ENCODE measurements at regions not wholly inside any gene's neighbourhood (a gene's known extent, or its start where the extent isn't known, plus 50 kb on each side); places are given as distances from the start of the nearest gene placed in this dataset.

DNA sequence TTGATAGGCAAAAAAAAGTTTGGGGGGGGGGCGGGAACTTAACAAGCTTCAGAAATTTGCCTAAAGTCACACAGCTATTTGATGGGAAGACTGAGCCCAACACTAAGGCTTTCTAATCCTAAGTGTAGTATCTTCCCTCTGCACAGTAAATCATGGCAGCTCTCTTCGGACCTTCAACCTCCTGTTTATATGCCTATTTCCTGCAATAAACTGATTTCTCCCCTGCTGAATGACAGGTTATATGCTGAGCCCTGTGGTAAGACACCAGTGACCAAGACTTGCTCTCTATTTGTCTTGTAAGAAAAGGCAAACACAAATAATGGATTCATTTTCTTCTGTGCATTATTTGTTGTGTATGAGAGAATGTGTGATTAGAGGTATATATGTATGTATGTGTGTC lies 355.8 kb upstream of the ARRDC4 start:
- peaks cover 0 to 2% of the 10 kb centered on the region in 2 donors for H3K27me3 ChIP-seq (ENCODE audit: control insufficient read depth in 1 of 2, insufficient read depth in 2 of 2, low read length in 2 of 2)
- no peak overlapping the region for H3K9ac ChIP-seq (ENCODE audit: low read length in 2 of 2)
- no peak overlapping the region for H3K4me3 ChIP-seq (ENCODE audit: low read length in 2 of 2)
- no peak overlapping the region for H3K27ac ChIP-seq (ENCODE audit: low read length)
- H3K4me1 ChIP-seq (ENCODE audit: control insufficient read depth, insufficient read depth, low read length): no peaks in the 10 kb centered on the region
- H3K9me3 ChIP-seq (ENCODE audit: control insufficient read depth in 2 of 2, low read length in 2 of 2): peaks cover 0 to 5% of the 10 kb centered on the region in 2 donors
- H3K36me3 ChIP-seq (ENCODE audit: control insufficient read depth in 2 of 2, insufficient read depth in 2 of 2, low read length in 2 of 2): no peaks in the 10 kb centered on the region

DNA sequence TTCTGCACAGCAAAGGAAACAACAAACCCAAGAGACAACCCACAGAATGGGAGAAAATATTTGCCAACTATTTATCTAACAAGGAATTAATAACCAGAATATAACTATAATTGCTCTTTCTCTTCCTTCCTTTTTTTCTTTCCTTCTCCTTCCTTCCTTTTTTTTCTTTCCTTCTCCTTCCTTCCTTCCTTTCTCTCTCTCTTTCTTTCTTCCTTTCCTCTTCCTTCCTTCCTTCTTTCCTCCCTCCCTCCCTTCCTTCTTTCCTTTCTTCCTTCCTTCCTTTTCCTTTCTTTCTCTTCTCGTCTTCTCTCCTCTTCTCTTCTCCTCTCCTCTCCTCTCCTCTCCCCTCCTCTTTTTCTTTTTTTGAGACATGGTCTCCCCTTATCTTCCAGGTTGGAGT lies 345.4 kb upstream of the ARRDC4 start:
- H3K36me3 ChIP-seq (ENCODE audit: control insufficient read depth in 2 of 2, insufficient read depth in 2 of 2, low read length in 2 of 2): no peaks in the 10 kb centered on the region
- no peaks in the 10 kb centered on the region for H3K4me1 ChIP-seq (ENCODE audit: control insufficient read depth, insufficient read depth, low read length)
- H3K9ac ChIP-seq (ENCODE audit: low read length in 2 of 2): no peak overlapping the region
- no peak overlapping the region for H3K4me3 ChIP-seq (ENCODE audit: low read length in 2 of 2)
- H3K9me3 ChIP-seq (ENCODE audit: control insufficient read depth in 2 of 2, low read length in 2 of 2): peaks cover 0 to 2% of the 10 kb centered on the region in 2 donors
- H3K27me3 ChIP-seq (ENCODE audit: control insufficient read depth in 1 of 2, insufficient read depth in 2 of 2, low read length in 2 of 2): no peaks in the 10 kb centered on the region
- no peak overlapping the region for H3K27ac ChIP-seq (ENCODE audit: low read length)

DNA sequence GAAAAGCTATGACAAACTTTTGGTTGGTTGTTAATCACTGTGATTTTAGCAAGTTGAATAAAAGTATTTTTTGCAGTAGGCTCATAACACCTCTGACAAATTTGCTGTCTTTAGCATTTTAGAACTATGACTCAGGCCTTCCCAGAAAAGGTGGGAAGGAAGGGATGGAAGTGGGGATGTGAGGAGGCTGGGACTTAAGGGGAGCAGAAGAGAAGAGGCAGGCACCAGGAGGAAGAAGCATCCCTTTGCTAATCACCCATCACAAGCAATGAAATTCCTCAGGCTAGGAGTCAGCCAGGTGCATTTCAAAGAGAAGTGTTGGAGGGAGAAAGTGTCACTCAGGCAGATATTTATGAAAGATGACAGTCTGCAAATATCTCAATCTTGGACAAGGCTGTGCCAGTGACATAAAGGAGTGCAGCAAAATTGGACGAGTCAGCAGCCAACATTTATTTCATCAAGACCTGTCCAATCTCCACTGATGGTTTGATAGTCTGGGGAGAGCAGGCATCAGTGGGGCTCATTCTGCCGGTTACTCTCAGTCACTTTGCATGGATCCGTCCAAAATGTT lies 337.3 kb upstream of the ARRDC4 start:
- H3K9me3 ChIP-seq (ENCODE audit: control insufficient read depth in 2 of 2, low read length in 2 of 2): no peaks in the 10 kb centered on the region
- H3K27me3 ChIP-seq (ENCODE audit: control insufficient read depth in 1 of 2, insufficient read depth in 2 of 2, low read length in 2 of 2): no peaks in the 10 kb centered on the region
- no peaks in the 10 kb centered on the region for H3K4me1 ChIP-seq (ENCODE audit: control insufficient read depth, insufficient read depth, low read length)
- no peak overlapping the region for H3K27ac ChIP-seq (ENCODE audit: low read length)
- H3K9ac ChIP-seq (ENCODE audit: low read length in 2 of 2): no peak overlapping the region
- H3K4me3 ChIP-seq (ENCODE audit: low read length in 2 of 2): no peak overlapping the region
- no peaks in the 10 kb centered on the region for H3K36me3 ChIP-seq (ENCODE audit: control insufficient read depth in 2 of 2, insufficient read depth in 2 of 2, low read length in 2 of 2)

DNA sequence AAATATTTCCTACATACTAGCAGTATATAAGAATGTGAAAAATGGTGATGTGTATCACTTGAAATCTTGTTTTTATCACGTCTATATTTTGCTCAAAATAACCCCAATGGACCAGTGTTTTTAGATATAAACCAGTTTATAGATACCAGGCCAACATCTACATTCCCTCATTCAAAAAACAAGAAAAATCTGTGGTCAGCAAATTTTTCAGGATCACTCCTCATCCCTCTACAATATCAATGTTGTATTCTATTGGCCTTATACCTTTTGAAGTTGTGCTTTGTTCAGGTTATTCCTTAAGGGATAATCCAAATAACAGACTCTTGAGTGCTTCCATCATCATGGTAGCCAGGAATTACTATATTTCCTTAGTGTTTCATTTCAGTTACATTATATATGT lies 332.9 kb upstream of the ARRDC4 start:
- H3K4me3 ChIP-seq (ENCODE audit: low read length in 2 of 2): no peak overlapping the region
- H3K9me3 ChIP-seq (ENCODE audit: control insufficient read depth in 2 of 2, low read length in 2 of 2): no peaks in the 10 kb centered on the region
- no peaks in the 10 kb centered on the region for H3K27me3 ChIP-seq (ENCODE audit: control insufficient read depth in 1 of 2, insufficient read depth in 2 of 2, low read length in 2 of 2)
- H3K4me1 ChIP-seq (ENCODE audit: control insufficient read depth, insufficient read depth, low read length): no peaks in the 10 kb centered on the region
- no peak overlapping the region for H3K27ac ChIP-seq (ENCODE audit: low read length)
- no peak overlapping the region for H3K9ac ChIP-seq (ENCODE audit: low read length in 2 of 2)
- H3K36me3 ChIP-seq (ENCODE audit: control insufficient read depth in 2 of 2, insufficient read depth in 2 of 2, low read length in 2 of 2): no peaks in the 10 kb centered on the region

DNA sequence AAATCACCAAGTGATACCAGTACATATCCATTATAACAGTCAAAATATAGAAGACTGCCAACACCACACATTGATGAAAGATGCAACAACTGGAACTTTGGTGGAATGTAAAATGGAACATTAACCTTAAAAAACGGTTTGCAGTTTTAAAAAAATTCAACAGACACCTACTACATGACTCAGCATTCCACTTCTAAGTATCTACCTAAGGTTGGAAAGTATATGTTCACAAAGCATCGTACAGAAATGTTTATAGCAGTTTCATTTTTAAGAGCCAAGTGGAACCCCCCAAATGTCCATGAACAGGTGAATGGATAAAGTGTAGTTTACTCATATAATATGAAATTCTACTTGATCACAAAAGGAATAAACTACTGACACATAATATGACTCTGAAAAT lies 314.7 kb upstream of the ARRDC4 start:
- H3K9ac ChIP-seq (ENCODE audit: low read length in 2 of 2): no peak overlapping the region
- H3K36me3 ChIP-seq (ENCODE audit: control insufficient read depth in 2 of 2, insufficient read depth in 2 of 2, low read length in 2 of 2): no peaks in the 10 kb centered on the region
- no peaks in the 10 kb centered on the region for H3K4me1 ChIP-seq (ENCODE audit: control insufficient read depth, insufficient read depth, low read length)
- H3K9me3 ChIP-seq (ENCODE audit: control insufficient read depth in 2 of 2, low read length in 2 of 2): peaks cover 0 to 3% of the 10 kb centered on the region in 2 donors
- no peak overlapping the region for H3K27ac ChIP-seq (ENCODE audit: low read length)
- no peak overlapping the region for H3K4me3 ChIP-seq (ENCODE audit: low read length in 2 of 2)
- no peaks in the 10 kb centered on the region for H3K27me3 ChIP-seq (ENCODE audit: control insufficient read depth in 1 of 2, insufficient read depth in 2 of 2, low read length in 2 of 2)

DNA sequence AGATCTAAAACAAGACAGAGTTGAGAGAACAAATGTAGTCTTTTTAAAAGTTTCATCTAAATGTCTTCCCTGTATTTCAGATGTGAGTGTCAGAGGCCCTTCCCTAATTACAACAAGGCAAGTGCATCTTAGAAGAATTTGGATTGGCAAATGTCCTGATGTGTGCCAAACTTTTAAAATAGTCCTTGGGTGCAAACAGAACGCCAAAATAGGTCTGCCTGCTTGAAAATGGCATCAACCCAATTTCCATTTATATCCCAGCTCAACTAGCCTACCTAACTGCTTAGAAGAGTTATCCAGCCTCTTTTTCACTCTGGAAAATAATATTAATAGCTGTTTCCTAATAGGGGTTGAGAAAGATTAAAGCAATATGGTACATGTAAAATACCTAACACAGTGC lies 311.8 kb upstream of the ARRDC4 start:
- no peak overlapping the region for H3K9ac ChIP-seq (ENCODE audit: low read length in 2 of 2)
- no peak overlapping the region for H3K27ac ChIP-seq (ENCODE audit: low read length)
- no peak overlapping the region for H3K4me3 ChIP-seq (ENCODE audit: low read length in 2 of 2)
- peaks cover 0 to 3% of the 10 kb centered on the region in 2 donors for H3K9me3 ChIP-seq (ENCODE audit: control insufficient read depth in 2 of 2, low read length in 2 of 2)
- H3K4me1 ChIP-seq (ENCODE audit: control insufficient read depth, insufficient read depth, low read length): no peaks in the 10 kb centered on the region
- no peaks in the 10 kb centered on the region for H3K36me3 ChIP-seq (ENCODE audit: control insufficient read depth in 2 of 2, insufficient read depth in 2 of 2, low read length in 2 of 2)
- H3K27me3 ChIP-seq (ENCODE audit: control insufficient read depth in 1 of 2, insufficient read depth in 2 of 2, low read length in 2 of 2): peaks cover 0 to 6% of the 10 kb centered on the region in 2 donors

DNA sequence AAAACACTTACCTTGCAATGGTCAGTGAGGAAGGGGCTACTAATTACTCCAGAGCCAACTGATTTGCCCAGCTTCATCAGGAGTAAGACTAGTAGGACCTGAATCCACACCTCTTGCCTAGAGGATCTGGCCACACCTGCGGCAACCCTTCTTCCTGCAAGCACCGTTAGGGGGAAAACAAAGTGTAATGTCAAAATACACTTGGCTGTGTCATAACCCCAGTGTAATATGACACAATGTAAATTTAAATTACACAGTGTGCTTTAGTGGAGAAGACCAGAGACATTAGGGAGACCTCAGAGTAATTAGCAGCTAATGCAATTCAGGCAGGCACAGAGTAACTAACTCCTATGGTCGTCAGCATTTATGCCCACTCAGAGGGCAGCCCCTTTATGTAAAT lies 308.5 kb upstream of the ARRDC4 start:
- Histone ChIP-seq H3K4me3 (ENCODE audit: low read length in 2 of 2) (peak overlapping the region in 1 of 2 donors; percentile 64), H3K9me3 (ENCODE audit: control insufficient read depth in 2 of 2, low read length in 2 of 2) (peaks cover 0 to 3% of the 10 kb centered on the region in 2 donors), H3K36me3 (ENCODE audit: control insufficient read depth in 2 of 2, insufficient read depth in 2 of 2, low read length in 2 of 2) (no peaks in the 10 kb centered on the region), H3K9ac (ENCODE audit: low read length in 2 of 2) (no peak overlapping the region), H3K27ac (ENCODE audit: low read length) (no peak overlapping the region), H3K27me3 (ENCODE audit: control insufficient read depth in 1 of 2, insufficient read depth in 2 of 2, low read length in 2 of 2) (peaks cover 0 to 6% of the 10 kb centered on the region in 2 donors), H3K4me1 (ENCODE audit: control insufficient read depth, insufficient read depth, low read length) (no peaks in the 10 kb centered on the region)

DNA sequence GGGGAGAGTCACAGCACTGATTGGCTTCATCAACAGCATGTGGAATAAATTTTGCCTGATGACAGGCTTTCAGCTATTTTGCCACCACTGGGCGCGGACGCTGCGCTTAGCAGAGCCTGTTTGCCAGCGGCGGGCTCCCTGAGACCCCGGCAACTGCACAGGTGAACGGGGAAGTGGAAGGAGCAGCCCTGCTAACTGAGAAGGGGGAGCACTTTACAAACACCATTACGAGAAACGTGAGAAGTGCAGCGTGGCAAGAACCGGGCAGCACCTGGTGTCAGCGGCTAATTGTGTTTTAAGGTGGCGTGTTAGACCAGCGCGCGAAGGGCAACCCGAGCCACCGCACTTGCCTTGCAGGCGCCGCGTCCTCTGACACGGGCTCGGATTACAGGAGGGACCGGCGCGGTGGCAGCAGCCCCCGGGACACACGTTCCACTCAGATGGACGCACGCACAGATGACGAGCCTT lies 307.8 kb upstream of the ARRDC4 start:
- H3K4me1 ChIP-seq (ENCODE audit: control insufficient read depth, insufficient read depth, low read length): no peaks in the 10 kb centered on the region
- no peak overlapping the region for H3K27ac ChIP-seq (ENCODE audit: low read length)
- no peak overlapping the region for H3K9ac ChIP-seq (ENCODE audit: low read length in 2 of 2)
- peaks cover 0 to 6% of the 10 kb centered on the region in 2 donors for H3K27me3 ChIP-seq (ENCODE audit: control insufficient read depth in 1 of 2, insufficient read depth in 2 of 2, low read length in 2 of 2)
- peak overlapping the region; percentile 51 to 64 for H3K4me3 ChIP-seq (ENCODE audit: low read length in 2 of 2)
- H3K36me3 ChIP-seq (ENCODE audit: control insufficient read depth in 2 of 2, insufficient read depth in 2 of 2, low read length in 2 of 2): no peaks in the 10 kb centered on the region
- H3K9me3 ChIP-seq (ENCODE audit: control insufficient read depth in 2 of 2, low read length in 2 of 2): peaks cover 0 to 3% of the 10 kb centered on the region in 2 donors

DNA sequence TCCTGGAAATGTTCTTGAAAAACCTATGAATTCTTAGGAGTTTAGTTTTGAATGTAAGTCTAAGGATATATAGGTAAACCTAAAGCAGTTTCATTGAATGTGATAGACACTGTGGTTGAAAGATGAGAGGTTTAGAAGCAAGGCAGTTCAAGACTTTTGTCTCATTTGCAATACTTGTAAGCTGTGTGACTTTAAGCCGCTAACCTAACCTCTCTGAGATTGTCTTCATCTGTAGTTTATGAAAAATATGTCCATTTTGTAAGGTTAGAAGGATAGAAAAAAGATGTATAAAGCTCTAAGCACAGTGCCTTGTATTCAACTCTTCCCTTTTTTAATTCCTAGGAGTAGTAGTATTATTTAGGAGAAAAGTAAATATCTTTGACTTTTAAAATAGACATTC lies 306.6 kb upstream of the ARRDC4 start:
- no peak overlapping the region for H3K4me3 ChIP-seq (ENCODE audit: low read length in 2 of 2)
- H3K36me3 ChIP-seq (ENCODE audit: control insufficient read depth in 2 of 2, insufficient read depth in 2 of 2, low read length in 2 of 2): no peaks in the 10 kb centered on the region
- H3K9me3 ChIP-seq (ENCODE audit: control insufficient read depth in 2 of 2, low read length in 2 of 2): no peaks in the 10 kb centered on the region
- H3K27ac ChIP-seq (ENCODE audit: low read length): no peak overlapping the region
- no peaks in the 10 kb centered on the region for H3K4me1 ChIP-seq (ENCODE audit: control insufficient read depth, insufficient read depth, low read length)
- peaks cover 0 to 6% of the 10 kb centered on the region in 2 donors for H3K27me3 ChIP-seq (ENCODE audit: control insufficient read depth in 1 of 2, insufficient read depth in 2 of 2, low read length in 2 of 2)
- no peak overlapping the region for H3K9ac ChIP-seq (ENCODE audit: low read length in 2 of 2)

DNA sequence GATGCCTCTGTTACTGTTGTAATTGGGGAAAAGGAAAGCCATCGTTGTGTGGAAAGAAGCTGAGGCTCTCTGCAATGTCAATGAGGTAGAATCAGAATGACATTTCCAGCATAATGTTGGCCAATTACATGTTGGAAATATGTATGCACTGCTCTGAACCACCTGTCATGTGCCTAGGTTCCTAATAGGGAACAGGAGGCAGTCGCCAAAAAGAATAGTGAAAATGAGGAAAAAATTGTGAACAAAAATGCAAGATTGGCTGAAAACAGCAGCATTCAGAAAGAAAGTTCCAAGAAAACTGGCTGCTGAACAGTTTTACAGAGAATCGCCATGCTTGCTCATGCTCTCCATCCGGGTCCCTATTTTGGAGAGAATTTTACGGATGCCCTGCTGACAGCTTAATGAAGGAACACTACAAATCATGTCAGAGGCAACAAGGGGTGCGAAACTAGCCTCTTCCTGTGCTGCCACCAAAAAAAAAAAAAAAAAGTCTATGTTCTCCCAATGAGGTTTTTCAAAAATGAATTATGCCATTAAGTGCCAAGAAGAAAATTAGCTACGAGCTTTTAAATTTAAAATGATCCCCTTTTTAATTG lies 305.9 kb upstream of the ARRDC4 start:
- H3K4me3 ChIP-seq (ENCODE audit: low read length in 2 of 2): no peak overlapping the region
- H3K27ac ChIP-seq (ENCODE audit: low read length): no peak overlapping the region
- peaks cover 0 to 6% of the 10 kb centered on the region in 2 donors for H3K27me3 ChIP-seq (ENCODE audit: control insufficient read depth in 1 of 2, insufficient read depth in 2 of 2, low read length in 2 of 2)
- no peaks in the 10 kb centered on the region for H3K36me3 ChIP-seq (ENCODE audit: control insufficient read depth in 2 of 2, insufficient read depth in 2 of 2, low read length in 2 of 2)
- H3K9ac ChIP-seq (ENCODE audit: low read length in 2 of 2): no peak overlapping the region
- no peaks in the 10 kb centered on the region for H3K4me1 ChIP-seq (ENCODE audit: control insufficient read depth, insufficient read depth, low read length)
- no peaks in the 10 kb centered on the region for H3K9me3 ChIP-seq (ENCODE audit: control insufficient read depth in 2 of 2, low read length in 2 of 2)

DNA sequence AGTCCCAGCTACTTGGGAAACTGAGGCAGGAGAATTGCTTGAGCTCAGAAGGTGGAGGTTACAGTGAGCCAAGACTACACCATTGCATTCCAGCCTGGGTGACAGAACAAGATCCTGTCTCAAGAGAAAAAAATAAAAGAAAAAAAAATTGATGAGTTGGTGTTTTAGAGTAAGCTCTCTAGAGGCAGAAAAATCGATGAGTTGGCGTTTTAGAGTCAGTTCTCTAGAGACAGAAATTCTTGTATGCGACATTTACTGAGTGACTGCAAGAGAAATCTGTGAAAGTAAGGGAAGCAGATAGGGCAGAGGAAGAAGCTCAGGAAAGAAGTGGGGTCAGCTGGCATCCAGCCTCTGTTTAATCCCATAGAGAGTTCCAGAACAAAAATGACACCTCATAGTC lies 298.7 kb upstream of the ARRDC4 start:
- H3K4me3 ChIP-seq (ENCODE audit: low read length in 2 of 2): no peak overlapping the region

More for the DNA sequence above, 298.7 kb upstream of the ARRDC4 start:
- H3K27me3 ChIP-seq (ENCODE audit: control insufficient read depth in 1 of 2, insufficient read depth in 2 of 2, low read length in 2 of 2): no peaks in the 10 kb centered on the region
- no peaks in the 10 kb centered on the region for H3K4me1 ChIP-seq (ENCODE audit: control insufficient read depth, insufficient read depth, low read length)
- no peak overlapping the region for H3K27ac ChIP-seq (ENCODE audit: low read length)
- H3K9me3 ChIP-seq (ENCODE audit: control insufficient read depth in 2 of 2, low read length in 2 of 2): no peaks in the 10 kb centered on the region
- no peaks in the 10 kb centered on the region for H3K36me3 ChIP-seq (ENCODE audit: control insufficient read depth in 2 of 2, insufficient read depth in 2 of 2, low read length in 2 of 2)
- no peak overlapping the region for H3K9ac ChIP-seq (ENCODE audit: low read length in 2 of 2)
